WTC11 (cell line): ENCODE measurements at regions not wholly inside any gene's neighbourhood (a gene's known extent, or its start where the extent isn't known, plus 50 kb on each side); places are given as distances from the start of the nearest gene placed in this dataset.

Experiments
- ATAC-seq: fragments of 200-7000 bp; cut with Tn5 transposase; 2 replicates; pipeline ENCODE4 v1.10.0; 2021; ENCODE audit warnings: mild to moderate bottlenecking, moderate library complexity
- CTCF ChIA-PET: fragments of 300-600 bp; sonication (Branson Sonifier 250); formaldehyde crosslinking; loops from one replicate; lab custom pipeline; 2021; ENCODE audit warnings: antibody characterized with exemption; lab: Charles Lee
- POLR2A ChIA-PET: fragments of 350-600 bp; sonication (Branson Sonifier 250); formaldehyde crosslinking; loops from one replicate; lab custom pipeline; 2021; ENCODE audit warnings: antibody characterized with exemption; lab: Charles Lee
- DNase-seq: peaks from one replicate; pipeline ENCODE4 v3.0.0; 2021; ENCODE audit warnings: low spot score
- H3K27ac Mint-ChIP-seq: 2 replicates; pipeline ENCODE4 v1.8.0; 2021; ENCODE audit warnings: mixed read lengths
- H3K27me3 Mint-ChIP-seq: 2 replicates; pipeline ENCODE4 v1.8.0; 2021; ENCODE audit warnings: low read depth, mild to moderate bottlenecking, moderate library complexity, mixed read lengths
- H3K36me3 Mint-ChIP-seq: 2 replicates; pipeline ENCODE4 v1.8.0; 2021; ENCODE audit warnings: mixed read lengths
- H3K4me1 Mint-ChIP-seq: 2 replicates; pipeline ENCODE4 v1.8.0; 2022; ENCODE audit warnings: mixed read lengths
- H3K4me3 Mint-ChIP-seq: 2 replicates; pipeline ENCODE4 v1.8.0; 2021; ENCODE audit warnings: mild to moderate bottlenecking, moderate library complexity, mixed read lengths
- H3K9me3 Mint-ChIP-seq: 2 replicates; pipeline ENCODE4 v1.8.0; 2021; ENCODE audit warnings: mixed read lengths
- ATF2 ChIP-seq: sonication (generic); formaldehyde crosslinking; IDR thresholded peaks from 2 replicates; pipeline ENCODE4 v1.8.1; 2022; ENCODE audit warnings: low read depth, missing genetic modification reagents, borderline replicate concordance
- CREB1 ChIP-seq: sonication (generic); formaldehyde crosslinking; IDR thresholded peaks from 2 replicates; pipeline ENCODE4 v1.8.0; 2023; ENCODE audit warnings: mild to moderate bottlenecking, missing genetic modification reagents
- E2F1 ChIP-seq: sonication (generic); formaldehyde crosslinking; IDR thresholded peaks from 2 replicates; pipeline ENCODE4 v1.8.0; 2022; ENCODE audit warnings: mild to moderate bottlenecking, missing genetic modification reagents
- EMX1 ChIP-seq: fragments of 250-450 bp; sonication (Bioruptor Pico); IDR thresholded peaks from 2 replicates; pipeline ENCODE4 v1.8.0; 2021; ENCODE audit warnings: mild to moderate bottlenecking
- FOXJ3 ChIP-seq: sonication (generic); formaldehyde crosslinking; IDR thresholded peaks from 2 replicates; pipeline ENCODE4 v1.9.0; 2021; ENCODE audit warnings: missing genetic modification reagents, mild to moderate bottlenecking, borderline replicate concordance
- FOXP4 ChIP-seq: sonication (generic); formaldehyde crosslinking; IDR thresholded peaks from 2 replicates; pipeline ENCODE4 v1.8.0; 2022; ENCODE audit warnings: mild to moderate bottlenecking, missing genetic modification reagents
- GABPB1 ChIP-seq: sonication (generic); formaldehyde crosslinking; IDR thresholded peaks from 2 replicates; pipeline ENCODE4 v1.8.1; 2023; ENCODE audit warnings: mild to moderate bottlenecking, missing genetic modification reagents
- HMGXB4 ChIP-seq: sonication (generic); formaldehyde crosslinking; IDR thresholded peaks from 2 replicates; pipeline ENCODE4 v1.8.1; 2023; ENCODE audit warnings: mild to moderate bottlenecking, moderate library complexity, missing genetic modification reagents
- JAZF1 ChIP-seq: fragments of 250-450 bp; sonication (Bioruptor Pico); IDR thresholded peaks from 2 replicates; pipeline ENCODE4 v1.9.0; 2021; ENCODE audit warnings: moderate library complexity, mild to moderate bottlenecking, inconsistent platforms
- MXD4 ChIP-seq: fragments of 250-450 bp; sonication (Bioruptor Pico); IDR thresholded peaks from 2 replicates; pipeline ENCODE4 v1.8.0; 2021; ENCODE audit warnings: mild to moderate bottlenecking, moderate library complexity, borderline replicate concordance
- PREB ChIP-seq: sonication (generic); formaldehyde crosslinking; IDR thresholded peaks from 2 replicates; pipeline ENCODE4 v1.8.1; 2022; ENCODE audit warnings: mild to moderate bottlenecking, missing genetic modification reagents, moderate library complexity, borderline replicate concordance
- PRRX2 ChIP-seq: fragments of 250-450 bp; sonication (Bioruptor Pico); IDR thresholded peaks from 2 replicates; pipeline ENCODE4 v1.8.0; 2021; ENCODE audit warnings: mild to moderate bottlenecking
- STAT6 ChIP-seq: sonication (generic); formaldehyde crosslinking; conservative IDR thresholded peaks from 2 replicates; pipeline ENCODE4 v1.8.1; 2023; ENCODE audit warnings: mild to moderate bottlenecking, low read depth, missing genetic modification reagents, moderate library complexity
- TEAD4 ChIP-seq: sonication (generic); formaldehyde crosslinking; IDR thresholded peaks from 2 replicates; pipeline ENCODE4 v1.8.0; 2022; ENCODE audit warnings: mild to moderate bottlenecking, missing genetic modification reagents
- ZNF138 ChIP-seq: sonication (generic); formaldehyde crosslinking; conservative IDR thresholded peaks from 2 replicates; pipeline ENCODE4 v1.8.1; 2022; ENCODE audit warnings: mild to moderate bottlenecking, moderate library complexity, missing genetic modification reagents
- ZNF416 ChIP-seq: fragments of 250-450 bp; sonication (Bioruptor Pico); IDR thresholded peaks from 2 replicates; pipeline ENCODE4 v1.9.0; 2021; ENCODE audit warnings: mild to moderate bottlenecking, inconsistent platforms
- ZNF425 ChIP-seq: fragments of 250-450 bp; sonication (Bioruptor Pico); conservative IDR thresholded peaks from 2 replicates; pipeline ENCODE4 v1.9.0; 2021; ENCODE audit warnings: mild to moderate bottlenecking

GRCh38 chr2:41618754-41619153, 429.1 kb upstream of the PKDCC start:
- Mint-ChIP-seq H3K27me3 (no peaks in the 10 kb centered on the region), H3K9me3 (no peaks in the 10 kb centered on the region), H3K36me3 (no peaks in the 10 kb centered on the region), H3K4me3 (no peak overlapping the region), H3K27ac (no peak overlapping the region), H3K4me1 (no peaks in the 10 kb centered on the region)
- POLR2A ChIA-PET, result no interaction called here
- DNase-seq (no peak), ATAC-seq (no peak)
- CTCF ChIA-PET, result no interaction called here
- TF ChIP-seq ATF2 (no peak), HMGXB4 (CRISPR knock-in tag) (no peak), FOXP4 (CRISPR knock-in tag) (no peak), CREB1 (CRISPR knock-in tag) (no peak)

GRCh38 chr2:41621095-41621494, 426.7 kb upstream of the PKDCC start:
- no peaks in the 10 kb centered on the region for H3K4me1 Mint-ChIP-seq
- H3K36me3 Mint-ChIP-seq, result no peaks in the 10 kb centered on the region
- DNase-seq, result no peak
- POLR2A ChIA-PET, result no interaction called here
- ATAC-seq, result no peak
- CTCF ChIA-PET, result no interaction called here
- no peaks in the 10 kb centered on the region for H3K27me3 Mint-ChIP-seq
- no peak overlapping the region for H3K27ac Mint-ChIP-seq
- H3K4me3 Mint-ChIP-seq, result no peak overlapping the region
- peaks cover 3% of the 10 kb centered on the region for H3K9me3 Mint-ChIP-seq
- TF ChIP-seq STAT6 (CRISPR knock-in tag) (no peak), EMX1 (CRISPR knock-in tag) (no peak), PRRX2 (no peak), ZNF138 (CRISPR knock-in tag) (no peak), PREB (CRISPR knock-in tag) (no peak), ZNF425 (CRISPR knock-in tag) (no peak), JAZF1 (CRISPR knock-in tag) (no peak), FOXJ3 (no peak), ZNF416 (no peak), MXD4 (CRISPR knock-in tag) (no peak), TEAD4 (CRISPR knock-in tag) (no peak), E2F1 (CRISPR knock-in tag) (no peak), GABPB1 (no peak), FOXP4 (CRISPR knock-in tag) (no peak)
